KMS-11 (cell line): ENCODE measurements at regions not wholly inside any gene's neighbourhood (a gene's known extent, or its start where the extent isn't known, plus 50 kb on each side); places are given as distances from the start of the nearest gene placed in this dataset.
"Not testable (repeated sequence)": the region's sequence is repeated elsewhere in the genome, so short reads cannot be mapped to it uniquely, and the experiment has no call there.

Experiments used
- H2AFZ ChIP-seq: fragments of 200-600 bp; sonication (generic); 2 replicates; pipeline ENCODE4 v1.6.1; 2016; ENCODE audit warnings: antibody characterized with exemption, mixed run types, low read depth
- H3K27ac ChIP-seq: fragments of 200-600 bp; sonication (generic); 2 replicates; pipeline ENCODE4 v1.6.1; 2016; ENCODE audit warnings: mild to moderate bottlenecking, mixed run types
- H3K27me3 ChIP-seq: fragments of 200-600 bp; sonication (generic); 2 replicates; pipeline ENCODE4 v1.6.1; 2017; ENCODE audit warnings: mild to moderate bottlenecking, low read depth, mixed run types, moderate library complexity; ENCODE audit not compliant: insufficient read depth
- H3K36me3 ChIP-seq: fragments of 200-600 bp; sonication (generic); 2 replicates; pipeline ENCODE4 v1.6.1; 2017; ENCODE audit warnings: mild to moderate bottlenecking, mixed run types; ENCODE audit not compliant: insufficient read depth
- H3K4me1 ChIP-seq: fragments of 200-600 bp; sonication (generic); 2 replicates; pipeline ENCODE4 v1.6.1; 2016; ENCODE audit warnings: mild to moderate bottlenecking, low read depth, mixed run types; ENCODE audit not compliant: poor library complexity, severe bottlenecking
- H3K4me2 ChIP-seq: fragments of 200-600 bp; sonication (generic); 2 replicates; pipeline ENCODE4 v1.7.0; 2016; ENCODE audit warnings: mild to moderate bottlenecking, mixed run types
- H3K4me3 ChIP-seq: fragments of 200-600 bp; sonication (generic); IDR thresholded peaks from 2 replicates; pipeline ENCODE4 v1.6.1; 2017; ENCODE audit warnings: low read depth, low read length, mixed read lengths; ENCODE audit not compliant: insufficient read depth
- H3K79me2 ChIP-seq: fragments of 200-600 bp; sonication (generic); 2 replicates; pipeline ENCODE4 v1.6.1; 2016; ENCODE audit warnings: low read depth, mixed run types; ENCODE audit not compliant: insufficient read depth
- H3K9ac ChIP-seq: fragments of 200-600 bp; sonication (generic); 2 replicates; pipeline ENCODE4 v1.6.1; 2016; ENCODE audit warnings: mild to moderate bottlenecking, mixed run types
- H4K20me1 ChIP-seq: fragments of 200-600 bp; sonication (generic); 2 replicates; pipeline ENCODE4 v1.6.1; 2016; ENCODE audit warnings: mild to moderate bottlenecking, mixed run types; ENCODE audit not compliant: insufficient read depth
- CTCF ChIP-seq: fragments of 200-600 bp; sonication (generic); conservative IDR thresholded peaks from 2 replicates; pipeline ENCODE4 v1.6.1; 2017; ENCODE audit warnings: low read depth, mild to moderate bottlenecking, antibody characterized with exemption, low read length, moderate library complexity, mixed read lengths

- Histone ChIP-seq H3K36me3 (no peaks in the 10 kb centered on the region), H3K27ac (no peak overlapping the region), H2AFZ (no peak overlapping the region), H3K4me1 (no peaks in the 10 kb centered on the region), H3K27me3 (no peaks in the 10 kb centered on the region), H3K4me3 (no peak overlapping the region), H4K20me1 (no peaks in the 10 kb centered on the region), H3K79me2 (no peaks in the 10 kb centered on the region), H3K9ac (no peak overlapping the region), H3K4me2 (no peak overlapping the region)
- no peak for TF ChIP-seq CTCF
Observed at GRCh38 chr14:58919217-58919616, 269.2 kb upstream of the DAAM1 start.

- no peaks in the 10 kb centered on the region for H3K4me1 ChIP-seq
- H3K9ac ChIP-seq: no peak overlapping the region
- no peak overlapping the region for H2AFZ ChIP-seq
- H3K4me3 ChIP-seq: no peak overlapping the region
- H4K20me1 ChIP-seq: no peaks in the 10 kb centered on the region
- no peaks in the 10 kb centered on the region for H3K27me3 ChIP-seq
- H3K79me2 ChIP-seq: no peaks in the 10 kb centered on the region
- H3K4me2 ChIP-seq: no peak overlapping the region
- no peak overlapping the region for H3K27ac ChIP-seq
- no peaks in the 10 kb centered on the region for H3K36me3 ChIP-seq
- no peak for TF ChIP-seq CTCF
Observed at GRCh38 chr14:58920230-58920629, 268.2 kb upstream of the DAAM1 start.

GRCh38 chr14:58922201-58922940 lies 266.1 kb upstream of the DAAM1 start:
- not testable (repeated sequence) for H3K27me3 ChIP-seq, H3K4me2 ChIP-seq, H3K27ac ChIP-seq, H3K4me3 ChIP-seq, H4K20me1 ChIP-seq, H2AFZ ChIP-seq, H3K4me1 ChIP-seq, H3K9ac ChIP-seq, H3K79me2 ChIP-seq, H3K36me3 ChIP-seq

GRCh38 chr14:58923751-58924405 lies 264.6 kb upstream of the DAAM1 start:
- Histone ChIP-seq H3K27me3 (no peaks in the 10 kb centered on the region), H3K27ac (no peak overlapping the region), H2AFZ (no peak overlapping the region), H3K36me3 (no peaks in the 10 kb centered on the region), H3K4me2 (no peak overlapping the region), H3K4me1 (no peaks in the 10 kb centered on the region), H4K20me1 (no peaks in the 10 kb centered on the region), H3K4me3 (no peak overlapping the region), H3K79me2 (no peaks in the 10 kb centered on the region), H3K9ac (no peak overlapping the region)
- no peak for TF ChIP-seq CTCF

GRCh38 chr14:58941629-58942028 lies 246.8 kb upstream of the DAAM1 start:
- no peak for TF ChIP-seq CTCF
- no peaks in the 10 kb centered on the region for H3K27me3 ChIP-seq

More at GRCh38 chr14:58941629-58942028, 246.8 kb upstream of the DAAM1 start:
- Histone ChIP-seq H3K4me1 (no peaks in the 10 kb centered on the region), H3K4me2 (no peak overlapping the region), H3K27ac (no peak overlapping the region), H3K36me3 (no peaks in the 10 kb centered on the region), H4K20me1 (no peaks in the 10 kb centered on the region), H2AFZ (no peak overlapping the region), H3K4me3 (no peak overlapping the region), H3K79me2 (no peaks in the 10 kb centered on the region), H3K9ac (no peak overlapping the region)
